SW 1271 (cell line): ENCODE measurements at regions not wholly inside any gene's neighbourhood (a gene's known extent, or its start where the extent isn't known, plus 50 kb on each side); places are given as distances from the start of the nearest gene placed in this dataset.
"Not testable (repeated sequence)": the region's sequence is repeated elsewhere in the genome, so short reads cannot be mapped to it uniquely, and the experiment has no call there.

Experiments
- DNase-seq, 2 experiments: peaks; one replicate each; lab custom pipeline; 2025; lab: John Stamatoyannopoulos, UW

- not testable (repeated sequence) for DNase-seq
Measured at GRCh38 chr7:135872861-135873260, 104.3 kb downstream of the MTPN start.

- DNase-seq: no peak
Measured at GRCh38 chr7:135862586-135863340, 114.2 kb upstream of the FAM180A start.

GRCh38 chr7:135859538-135859937 lies 110.9 kb upstream of the FAM180A start:
- no peak for DNase-seq

GRCh38 chr7:135858851-135859250 lies 110.2 kb upstream of the FAM180A start:
- DNase-seq: no peak

- no peak for DNase-seq
Measured at GRCh38 chr7:135858379-135858778, 109.8 kb upstream of the FAM180A start.

- no peak for DNase-seq
Measured at GRCh38 chr7:135857519-135858274, 109.1 kb upstream of the FAM180A start.

GRCh38 chr7:135856356-135857144 lies 107.9 kb upstream of the FAM180A start:
- no peak for DNase-seq

- DNase-seq: no peak
Measured at GRCh38 chr7:135855846-135856245, 107.2 kb upstream of the FAM180A start.

GRCh38 chr7:135853499-135853898 lies 104.9 kb upstream of the FAM180A start:
- no peak for DNase-seq

- DNase-seq: no peak
Measured at GRCh38 chr7:135853008-135853407, 104.4 kb upstream of the FAM180A start.

- DNase-seq: no peak
Measured at GRCh38 chr7:135847242-135847641, 98.6 kb upstream of the FAM180A start.

GRCh38 chr7:135846339-135846738 lies 97.7 kb upstream of the FAM180A start:
- DNase-seq: no peak

GRCh38 chr7:135845415-135846075 lies 96.9 kb upstream of the FAM180A start:
- no peak for DNase-seq

GRCh38 chr7:135844903-135845302 lies 96.3 kb upstream of the FAM180A start:
- no peak for DNase-seq

GRCh38 chr7:135843214-135843613 lies 94.6 kb upstream of the FAM180A start:
- no peak for DNase-seq

- no peak for DNase-seq
Measured at GRCh38 chr7:135842446-135843179, 94.0 kb upstream of the FAM180A start.

GRCh38 chr7:135840591-135840990 lies 92.0 kb upstream of the FAM180A start:
- DNase-seq: no peak

GRCh38 chr7:135837675-135838074 lies 89.1 kb upstream of the FAM180A start:
- no peak for DNase-seq

- no peak for DNase-seq
Measured at GRCh38 chr7:135834266-135834665, 85.7 kb upstream of the FAM180A start.

- DNase-seq: no peak
Measured at GRCh38 chr7:135833642-135834041, 85.0 kb upstream of the FAM180A start.

- no peak for DNase-seq
Measured at GRCh38 chr7:135831455-135832195, 83.0 kb upstream of the FAM180A start.
